Head of caudate nucleus (tissue), 42 donors: ENCODE measurements at regions not wholly inside any gene's neighbourhood (a gene's known extent, or its start where the extent isn't known, plus 50 kb on each side); places are given as distances from the start of the nearest gene placed in this dataset.

Experiments used
- DNase-seq, 42 donors: peaks; one replicate each; pipeline versions ENCODE4 v3.0.0 to v3.0.0-alpha.2; 2020 to 2021; ENCODE audit warnings: mixed read lengths in 7 of 42
- intact Hi-C: fragments of 100-400 bp; cut with DNase I; formaldehyde crosslinking; loops from one replicate; pipeline ENCODE4 v1.15.0; 2022

GRCh38 chr12:124506145-124506831 is 61.1 kb downstream of the NCOR2 start:
- DNase-seq = peak in 18 of 42 donors; percentile 26 to 63 (median 44)
- intact Hi-C loops = no loop called here

DNA sequence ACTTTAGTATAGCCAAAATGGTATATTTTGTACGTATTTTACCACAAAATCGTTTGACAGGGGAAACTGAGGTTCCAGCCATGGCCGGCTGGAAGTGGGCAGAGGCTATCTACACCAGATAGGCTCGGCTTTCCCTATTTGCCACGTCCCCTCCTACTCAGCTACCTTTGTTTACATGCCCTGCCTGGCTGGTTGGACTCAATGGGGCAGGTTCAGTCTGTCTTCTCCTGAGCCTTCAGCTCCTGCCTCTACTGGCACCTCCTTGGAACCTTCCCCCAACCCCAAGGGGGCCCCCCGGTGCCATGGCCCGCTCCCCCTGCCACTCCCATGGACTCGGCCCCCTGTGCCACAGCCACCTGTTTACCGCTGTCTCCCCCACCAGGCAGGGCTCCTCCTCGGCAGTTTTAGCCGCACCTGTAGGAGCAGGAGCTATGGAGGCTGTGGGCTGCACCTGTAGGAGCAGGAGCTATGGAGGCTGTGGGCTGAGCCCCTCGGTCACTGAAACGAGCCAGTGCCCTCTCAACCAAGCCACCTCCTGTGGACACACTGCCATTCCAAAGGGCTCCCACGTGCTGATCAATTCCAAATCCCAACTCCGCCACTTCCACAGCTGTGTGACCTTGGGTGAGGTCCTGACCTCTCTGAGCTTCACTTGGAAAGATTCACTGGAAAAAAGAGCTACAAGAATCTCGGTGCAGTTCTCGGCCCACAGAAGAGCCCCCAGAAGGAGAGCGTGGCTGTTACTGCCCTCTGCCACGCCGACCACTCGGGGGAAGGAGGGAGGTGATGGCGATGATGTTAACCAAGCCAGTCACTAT is 62.2 kb downstream of the NCOR2 start:
- intact Hi-C loops = no loop called here
- no peak for DNase-seq

- intact Hi-C loops = no loop called here
- no peak for DNase-seq
Observed at GRCh38 chr12:124504273-124505000, 63.0 kb downstream of the NCOR2 start.

GRCh38 chr12:124503305-124503704 is 64.1 kb downstream of the NCOR2 start:
- intact Hi-C loops = no loop called here
- DNase-seq = no peak

- intact Hi-C loops = no loop called here
- DNase-seq = no peak
Observed at GRCh38 chr12:124502379-124502778, 65.0 kb downstream of the NCOR2 start.

- no peak for DNase-seq
- intact Hi-C loops = no loop called here
Observed at GRCh38 chr12:124501827-124502226, 65.6 kb downstream of the NCOR2 start.

- DNase-seq = peak in 8 of 42 donors; percentile 30 to 66 (median 49)
- intact Hi-C loops = no loop called here
Observed at GRCh38 chr12:124501112-124501561, 66.3 kb downstream of the NCOR2 start.

DNA sequence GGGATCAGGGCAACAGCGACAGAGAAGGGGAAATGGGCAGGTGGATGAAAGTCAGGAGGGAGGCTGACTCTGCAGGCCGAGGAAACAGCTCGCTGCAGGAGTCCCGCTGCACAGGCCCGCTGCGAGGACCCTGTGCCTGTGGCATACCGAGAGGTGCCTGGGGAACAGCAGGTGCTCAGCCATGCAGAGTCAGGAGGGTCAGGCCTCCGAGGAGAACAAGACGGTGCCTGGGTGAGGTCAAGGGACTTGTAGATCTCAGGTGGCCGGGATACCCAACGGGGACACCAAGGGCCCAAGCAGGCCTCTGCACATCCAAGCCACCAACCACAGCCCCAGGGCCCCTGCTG is 67.5 kb downstream of the NCOR2 start:
- intact Hi-C loops = no loop called here
- DNase-seq = no peak

DNA sequence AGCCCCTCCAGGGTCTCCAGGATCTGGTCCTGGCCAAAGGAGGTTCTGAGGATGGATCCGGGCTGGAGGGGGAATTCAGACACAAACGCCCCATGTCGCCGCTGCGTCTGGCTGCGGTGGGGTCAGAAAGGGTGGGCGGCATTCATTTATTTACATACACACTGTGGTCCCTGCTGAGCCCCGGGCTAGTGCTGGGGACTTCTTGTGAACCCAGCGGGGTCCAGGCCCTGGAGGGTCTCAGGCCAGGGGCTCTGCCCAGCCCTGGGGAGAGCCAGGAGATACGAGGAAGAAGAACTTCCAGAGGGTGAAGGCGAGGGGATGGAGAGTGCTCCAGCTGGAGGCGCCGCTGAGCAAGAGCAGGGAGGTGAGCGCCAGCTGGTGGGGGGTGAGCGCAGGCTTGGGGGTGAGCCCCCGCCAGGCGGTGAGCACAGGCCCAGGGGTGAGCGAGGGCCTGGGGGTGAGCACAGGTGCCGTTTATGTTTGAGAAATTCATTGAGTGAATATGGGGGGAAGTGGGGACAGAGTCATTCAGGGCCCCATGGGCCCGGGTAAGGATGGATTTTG is 68.1 kb downstream of the NCOR2 start:
- intact Hi-C loops = no loop called here
- DNase-seq = no peak

DNA sequence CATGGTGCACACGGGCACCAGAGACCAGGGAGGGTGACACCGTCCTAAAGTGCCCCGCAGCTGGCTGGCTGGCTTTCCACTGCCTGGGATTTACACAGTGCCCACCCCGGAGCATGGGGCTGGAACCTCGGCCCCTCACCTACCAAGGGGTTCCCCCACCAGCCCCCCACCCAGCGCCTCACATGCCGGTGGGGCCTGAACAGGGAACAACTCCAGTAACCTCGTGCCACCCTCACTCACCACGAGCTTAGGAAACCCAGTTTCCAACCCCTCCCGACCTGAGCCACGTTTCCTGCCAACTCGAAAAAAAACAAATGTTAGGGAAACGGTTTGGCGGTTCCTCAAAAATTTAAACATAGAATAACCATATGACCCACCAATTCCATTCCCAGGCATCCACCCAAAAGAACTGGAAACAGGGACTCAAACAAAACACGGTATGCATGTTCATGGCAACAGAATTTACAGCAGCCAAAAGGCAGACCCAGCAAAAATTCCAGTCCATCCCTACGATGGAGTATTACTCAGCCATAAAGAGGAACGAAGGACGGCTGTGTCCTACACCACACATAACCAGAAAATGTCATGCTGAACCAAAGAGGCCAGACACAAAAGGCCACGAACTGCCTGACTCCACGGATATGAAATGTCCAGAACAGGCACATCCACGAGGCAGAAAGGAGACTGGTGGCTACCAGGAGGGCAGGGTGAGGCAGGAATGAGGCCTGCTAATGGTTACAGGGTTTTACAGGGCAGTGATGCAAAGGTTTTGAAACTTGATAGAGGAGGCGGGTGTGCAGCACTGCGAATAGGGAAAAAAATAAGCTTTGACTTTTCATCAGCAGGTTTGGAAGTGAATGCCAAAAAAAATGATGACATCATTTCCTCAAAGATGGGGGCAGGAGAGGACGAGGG is 68.9 kb downstream of the NCOR2 start:
- intact Hi-C loops = no loop called here
- DNase-seq = no peak

DNA sequence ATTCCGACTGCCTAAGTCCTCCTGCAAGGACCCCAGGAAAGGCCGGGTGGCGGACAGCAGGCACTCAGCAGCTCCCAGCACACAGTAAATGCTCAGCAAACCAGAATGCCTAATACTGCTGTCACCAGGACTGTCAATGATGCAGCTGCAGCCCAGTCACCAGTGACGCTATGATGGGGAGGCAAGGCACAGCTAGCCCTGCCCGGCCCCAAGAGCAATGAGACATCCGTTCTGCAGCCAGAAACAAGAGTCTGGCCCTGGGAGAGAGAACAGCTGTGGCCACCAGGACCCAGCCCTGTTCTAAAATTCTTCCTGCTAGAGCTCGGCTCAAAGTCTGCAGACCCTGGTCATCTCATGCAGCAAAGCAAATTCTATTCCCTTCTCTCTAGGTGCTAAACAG is 69.8 kb downstream of the NCOR2 start:
- DNase-seq = peak in 41 of 42 donors; percentile 43 to 90 (median 78)
- intact Hi-C loops = no loop called here

DNA sequence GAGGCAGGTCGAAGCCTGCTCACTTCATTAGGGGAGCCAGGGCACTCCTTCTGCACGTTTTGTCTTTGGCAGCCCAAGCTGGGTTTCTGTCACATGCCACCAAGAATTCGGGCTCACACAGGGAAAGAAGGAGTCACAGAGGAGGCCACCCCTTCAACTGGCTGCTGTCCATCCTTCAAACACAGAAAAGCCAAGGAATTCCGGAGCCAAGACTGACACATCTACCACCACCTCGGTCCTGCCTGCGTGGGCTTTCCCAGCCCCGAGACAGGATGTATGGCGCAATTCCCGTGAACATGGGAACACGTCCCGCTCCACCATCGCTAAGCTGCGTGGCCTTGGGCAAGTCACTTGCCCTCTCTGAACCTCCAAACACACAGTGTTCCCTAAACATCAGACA is 70.4 kb downstream of the NCOR2 start:
- DNase-seq = no peak
- intact Hi-C loops = no loop called here

- intact Hi-C loops = no loop called here
- DNase-seq = no peak
Observed at GRCh38 chr12:124496584-124496983, 70.8 kb downstream of the NCOR2 start.

GRCh38 chr12:124495194-124495983 is 72.0 kb downstream of the NCOR2 start:
- intact Hi-C loops = no loop called here

GRCh38 chr12:124494751-124495129 is 72.7 kb downstream of the NCOR2 start:
- DNase-seq = no peak
- intact Hi-C loops = no loop called here

More at GRCh38 chr12:124495194-124495983, 72.0 kb downstream of the NCOR2 start:
- DNase-seq = no peak

- intact Hi-C loops = no loop called here
- no peak for DNase-seq
Observed at GRCh38 chr12:124493809-124494750, 73.3 kb downstream of the NCOR2 start.
